ENCODE measurements at regions not wholly inside any gene's neighbourhood (a gene's known extent, or its start where the extent isn't known, plus 50 kb on each side); places are given as distances from the start of the nearest gene placed in this dataset.
"Not testable (repeated sequence)": the region's sequence is repeated elsewhere in the genome, so short reads cannot be mapped to it uniquely, and the experiment has no call there.

- not testable (repeated sequence) for H2AK5ac ChIP-seq (ENCODE audit: low read length, severe bottlenecking); H2BK5ac ChIP-seq (ENCODE audit: low read depth, low read length, poor library complexity, severe bottlenecking); H3K9ac ChIP-seq (ENCODE audit: low read length)
Observed at GRCh38 chr3:143180860-143181259, 61.3 kb downstream of the CHST2 start.

GRCh38 chr3:143181977-143182376 lies 62.4 kb downstream of the CHST2 start:
- H4K91ac ChIP-seq (ENCODE audit: low read length); H4K8ac ChIP-seq (ENCODE audit: low read length); H3K23ac ChIP-seq (ENCODE audit: low read length in 2 of 2); H2BK15ac ChIP-seq (ENCODE audit: low read depth, poor library complexity, severe bottlenecking); H2AK5ac ChIP-seq (ENCODE audit: low read length, severe bottlenecking); H2BK5ac ChIP-seq (ENCODE audit: low read depth, low read length, poor library complexity, severe bottlenecking); H3K9ac ChIP-seq (ENCODE audit: low read length); H3K4me2 ChIP-seq (ENCODE audit: low read length, poor library complexity, severe bottlenecking); H2BK120ac ChIP-seq (ENCODE audit: low read depth, low read length); H2BK12ac ChIP-seq (ENCODE audit: low read length in 2 of 2); H3K9me3 ChIP-seq (ENCODE audit: control insufficient read depth, low read length); DNase-seq; H3K4ac ChIP-seq (ENCODE audit: low read depth in 1 of 2, low read length in 2 of 2); H3K27ac ChIP-seq (ENCODE audit: low read length, poor library complexity, severe bottlenecking); H2AFZ ChIP-seq (ENCODE audit: low read depth, low read length); H3K79me1 ChIP-seq (replicated peaks; ENCODE audit: low read length, poor library complexity, severe bottlenecking); H3K18ac ChIP-seq (ENCODE audit: low read depth in 1 of 2, low read length in 2 of 2); H3K36me3 ChIP-seq (ENCODE audit: control insufficient read depth in 1 of 2, insufficient read depth in 2 of 2, low read depth in 1 of 2, low read length in 2 of 2); H3K4me3 ChIP-seq (ENCODE audit: insufficient read depth in 1 of 2, low read depth in 1 of 2, low read length in 2 of 2); H3K27me3 ChIP-seq (ENCODE audit: control insufficient read depth in 1 of 2, insufficient read depth in 1 of 2, low read length in 2 of 2); H3K14ac ChIP-seq (ENCODE audit: low read length in 2 of 2); H3K4me1 ChIP-seq (ENCODE audit: control insufficient read depth, insufficient read depth, low read depth, low read length): not testable (repeated sequence)
- WGBS: no CpG with 5 or more reads among the region's 1 CpG

More at GRCh38 chr3:143180860-143181259, 61.3 kb downstream of the CHST2 start:
- not testable (repeated sequence) for H3K4me2 ChIP-seq (ENCODE audit: low read length, poor library complexity, severe bottlenecking); H3K4me1 ChIP-seq (ENCODE audit: control insufficient read depth, insufficient read depth, low read depth, low read length); DNase-seq; H3K4me3 ChIP-seq (ENCODE audit: insufficient read depth in 1 of 2, low read depth in 1 of 2, low read length in 2 of 2); H4K8ac ChIP-seq (ENCODE audit: low read length); H3K23ac ChIP-seq (ENCODE audit: low read length in 2 of 2); H3K18ac ChIP-seq (ENCODE audit: low read depth in 1 of 2, low read length in 2 of 2); H2BK12ac ChIP-seq (ENCODE audit: low read length in 2 of 2); H2BK120ac ChIP-seq (ENCODE audit: low read depth, low read length); H3K14ac ChIP-seq (ENCODE audit: low read length in 2 of 2); H2AFZ ChIP-seq (ENCODE audit: low read depth, low read length); H4K91ac ChIP-seq (ENCODE audit: low read length); H3K4ac ChIP-seq (ENCODE audit: low read depth in 1 of 2, low read length in 2 of 2); H2BK15ac ChIP-seq (ENCODE audit: low read depth, poor library complexity, severe bottlenecking); H3K27me3 ChIP-seq (ENCODE audit: control insufficient read depth in 1 of 2, insufficient read depth in 1 of 2, low read length in 2 of 2); H3K27ac ChIP-seq (ENCODE audit: low read length, poor library complexity, severe bottlenecking); H3K36me3 ChIP-seq (ENCODE audit: control insufficient read depth in 1 of 2, insufficient read depth in 2 of 2, low read depth in 1 of 2, low read length in 2 of 2); H3K79me1 ChIP-seq (replicated peaks; ENCODE audit: low read length, poor library complexity, severe bottlenecking); H3K9me3 ChIP-seq (ENCODE audit: control insufficient read depth, low read length)
- WGBS: 81% methylated on average over 2 of the region's 2 CpGs

GRCh38 chr3:143182866-143183664 lies 63.5 kb downstream of the CHST2 start:
- H3K36me3 ChIP-seq (ENCODE audit: control insufficient read depth in 1 of 2, insufficient read depth in 2 of 2, low read depth in 1 of 2, low read length in 2 of 2): no peaks in the 10 kb centered on the region
- H3K27ac ChIP-seq (ENCODE audit: low read length, poor library complexity, severe bottlenecking): no peak overlapping the region
- no peak overlapping the region for H3K4ac ChIP-seq (ENCODE audit: low read depth in 1 of 2, low read length in 2 of 2)
- peak overlapping the region in 1 of 2 experiments; percentile 18 for H2BK12ac ChIP-seq (ENCODE audit: low read length in 2 of 2)
- no peaks in the 10 kb centered on the region for H3K79me1 ChIP-seq (replicated peaks; ENCODE audit: low read length, poor library complexity, severe bottlenecking)
- no peaks in the 10 kb centered on the region for H3K27me3 ChIP-seq (ENCODE audit: control insufficient read depth in 1 of 2, insufficient read depth in 1 of 2, low read length in 2 of 2)
- no peak overlapping the region for H3K4me2 ChIP-seq (ENCODE audit: low read length, poor library complexity, severe bottlenecking)
- H3K9ac ChIP-seq (ENCODE audit: low read length): no peak overlapping the region
- no peaks in the 10 kb centered on the region for H3K4me1 ChIP-seq (ENCODE audit: control insufficient read depth, insufficient read depth, low read depth, low read length)
- peak overlapping the region in 1 of 2 experiments; percentile 15 for H3K18ac ChIP-seq (ENCODE audit: low read depth in 1 of 2, low read length in 2 of 2)
- H3K14ac ChIP-seq (ENCODE audit: low read length in 2 of 2): peak overlapping the region in 1 of 2 experiments; percentile 33
- H2BK5ac ChIP-seq (ENCODE audit: low read depth, low read length, poor library complexity, severe bottlenecking): no peak overlapping the region
- no peak for DNase-seq
- WGBS: 96% methylated on average over 5 of the region's 6 CpGs
- no peak overlapping the region for H4K91ac ChIP-seq (ENCODE audit: low read length)
- peaks cover 5% of the 10 kb centered on the region for H3K9me3 ChIP-seq (ENCODE audit: control insufficient read depth, low read length)
- H2AK5ac ChIP-seq (ENCODE audit: low read length, severe bottlenecking): no peak overlapping the region
- no peak overlapping the region for H3K4me3 ChIP-seq (ENCODE audit: insufficient read depth in 1 of 2, low read depth in 1 of 2, low read length in 2 of 2)
- no peak overlapping the region for H2AFZ ChIP-seq (ENCODE audit: low read depth, low read length)
- H4K8ac ChIP-seq (ENCODE audit: low read length): no peak overlapping the region
- no peak overlapping the region for H3K23ac ChIP-seq (ENCODE audit: low read length in 2 of 2)
- H2BK15ac ChIP-seq (ENCODE audit: low read depth, poor library complexity, severe bottlenecking): no peak overlapping the region
- no peak overlapping the region for H2BK120ac ChIP-seq (ENCODE audit: low read depth, low read length)

GRCh38 chr3:143183665-143183964 lies 64.0 kb downstream of the CHST2 start:
- Histone ChIP-seq H2AFZ (ENCODE audit: low read depth, low read length) (no peak overlapping the region), H2BK5ac (ENCODE audit: low read depth, low read length, poor library complexity, severe bottlenecking) (no peak overlapping the region), H3K14ac (ENCODE audit: low read length in 2 of 2) (no peak overlapping the region), H3K27me3 (ENCODE audit: control insufficient read depth in 1 of 2, insufficient read depth in 1 of 2, low read length in 2 of 2) (no peaks in the 10 kb centered on the region), H3K27ac (ENCODE audit: low read length, poor library complexity, severe bottlenecking) (no peak overlapping the region), H3K4me3 (ENCODE audit: insufficient read depth in 1 of 2, low read depth in 1 of 2, low read length in 2 of 2) (no peak overlapping the region), H3K9me3 (ENCODE audit: control insufficient read depth, low read length) (peaks cover 5% of the 10 kb centered on the region), H3K4me1 (ENCODE audit: control insufficient read depth, insufficient read depth, low read depth, low read length) (no peaks in the 10 kb centered on the region), H2BK120ac (ENCODE audit: low read depth, low read length) (no peak overlapping the region), H2BK15ac (ENCODE audit: low read depth, poor library complexity, severe bottlenecking) (no peak overlapping the region), H4K8ac (ENCODE audit: low read length) (no peak overlapping the region), H3K4ac (ENCODE audit: low read depth in 1 of 2, low read length in 2 of 2) (no peak overlapping the region), H2BK12ac (ENCODE audit: low read length in 2 of 2) (no peak overlapping the region), H3K9ac (ENCODE audit: low read length) (no peak overlapping the region), H3K36me3 (ENCODE audit: control insufficient read depth in 1 of 2, insufficient read depth in 2 of 2, low read depth in 1 of 2, low read length in 2 of 2) (no peaks in the 10 kb centered on the region), H3K79me1 (replicated peaks; ENCODE audit: low read length, poor library complexity, severe bottlenecking) (no peaks in the 10 kb centered on the region), H2AK5ac (ENCODE audit: low read length, severe bottlenecking) (no peak overlapping the region), H3K23ac (ENCODE audit: low read length in 2 of 2) (no peak overlapping the region), H3K18ac (ENCODE audit: low read depth in 1 of 2, low read length in 2 of 2) (no peak overlapping the region), H4K91ac (ENCODE audit: low read length) (no peak overlapping the region), H3K4me2 (ENCODE audit: low read length, poor library complexity, severe bottlenecking) (no peak overlapping the region)
- DNase-seq: no peak
- 91% methylated on average over 3 of the region's 4 CpGs for WGBS
